RPMI7951 (cell line): ENCODE measurements at regions not wholly inside any gene's neighbourhood (a gene's known extent, or its start where the extent isn't known, plus 50 kb on each side); places are given as distances from the start of the nearest gene placed in this dataset.

Source experiments
- DNase-seq: peaks from one replicate; pipeline ENCODE4 v3.0.0-alpha.2; 2012; ENCODE audit warnings: low read depth

DNA sequence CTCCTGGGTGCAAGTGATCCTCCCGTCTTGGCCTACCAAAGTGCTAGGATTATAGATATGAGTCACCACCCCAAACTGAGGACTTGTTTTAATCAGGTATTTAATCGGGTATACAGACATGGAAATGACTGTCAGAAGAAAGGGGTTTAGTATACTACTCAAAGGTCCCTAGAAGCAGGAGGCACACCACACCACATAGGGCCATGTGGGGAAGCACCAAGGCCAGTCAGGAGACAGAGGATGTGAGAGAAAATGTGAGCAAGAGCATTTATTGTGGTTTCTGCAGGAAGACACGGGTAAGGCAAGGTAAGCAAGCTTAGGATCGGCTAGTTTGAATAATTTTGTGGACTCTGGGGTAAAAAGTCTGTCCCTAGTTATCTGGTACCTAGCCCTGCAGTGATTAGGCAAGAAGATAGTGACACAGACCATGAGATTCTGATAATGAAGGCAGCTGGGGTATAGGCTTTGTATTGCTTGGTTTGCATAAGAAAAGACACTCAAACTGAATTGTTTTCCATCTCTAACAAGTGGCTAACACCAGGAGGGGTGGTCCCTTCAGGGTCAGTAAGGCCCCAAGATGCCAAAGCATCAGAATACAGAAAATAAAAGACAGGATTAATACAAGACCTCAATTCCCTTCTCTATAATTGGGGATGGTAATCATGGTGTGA is 408.8 kb upstream of the F9 start:
- DNase-seq, result no peak

DNA sequence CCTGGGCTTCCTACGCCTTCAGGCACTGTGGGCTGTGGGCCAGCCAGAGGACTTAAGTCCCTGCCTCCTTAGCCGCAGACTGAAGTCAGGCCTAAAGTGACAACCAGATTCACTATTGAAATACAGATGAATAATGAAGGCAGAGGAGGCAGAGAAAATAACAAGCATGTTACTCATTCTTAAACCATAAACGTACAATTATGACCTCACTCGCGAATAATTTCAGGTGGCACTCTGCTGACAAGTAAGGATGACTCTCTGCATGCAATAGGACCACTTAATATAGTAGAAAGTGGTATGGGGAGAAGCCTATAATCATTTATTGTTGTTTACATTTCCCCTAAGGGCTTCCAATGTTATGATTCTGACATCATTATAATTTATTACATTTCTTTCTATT is 409.2 kb upstream of the FGF13 start:
- DNase-seq, result peak; percentile 50

DNA sequence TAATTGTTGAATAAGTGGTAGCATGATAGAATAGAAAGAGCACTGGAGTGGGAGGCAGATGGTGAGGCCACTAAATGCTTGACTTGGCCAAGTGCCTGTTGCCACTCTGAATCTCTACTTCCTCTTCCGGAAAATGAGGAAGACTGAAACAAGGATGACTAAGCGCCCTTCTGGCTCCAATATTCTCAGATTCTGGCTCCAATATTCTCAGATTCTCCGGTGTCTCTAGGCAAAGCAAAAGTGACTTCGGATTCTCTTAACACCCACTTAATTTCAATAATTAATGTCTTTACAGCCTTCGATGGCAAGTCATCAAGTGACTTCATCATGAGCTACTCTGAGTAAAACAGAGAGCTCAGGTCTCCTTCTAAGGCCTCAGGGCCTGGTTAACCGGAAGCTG is 402.2 kb upstream of the FGF13 start:
- peak; percentile 2 for DNase-seq

DNA sequence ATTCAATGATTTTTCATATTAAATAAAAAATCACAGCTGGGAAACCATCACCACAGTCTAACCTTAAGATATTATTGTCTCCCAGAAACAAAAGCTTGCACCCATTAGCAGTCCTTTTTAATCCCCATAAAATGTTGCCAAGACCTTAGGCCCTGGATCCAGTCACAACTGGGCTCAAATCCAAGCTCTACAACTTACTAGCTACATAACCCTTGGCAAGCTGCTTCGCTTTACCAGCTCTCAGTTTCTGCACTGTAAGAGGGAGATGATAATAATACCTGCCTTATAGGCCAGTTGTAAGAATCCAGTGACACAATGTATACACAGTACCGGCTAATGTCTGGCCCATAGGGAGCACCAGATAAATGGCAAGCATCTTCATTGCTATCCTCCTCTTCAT is 400.9 kb upstream of the FGF13 start:
- peak; percentile 22 for DNase-seq

DNA sequence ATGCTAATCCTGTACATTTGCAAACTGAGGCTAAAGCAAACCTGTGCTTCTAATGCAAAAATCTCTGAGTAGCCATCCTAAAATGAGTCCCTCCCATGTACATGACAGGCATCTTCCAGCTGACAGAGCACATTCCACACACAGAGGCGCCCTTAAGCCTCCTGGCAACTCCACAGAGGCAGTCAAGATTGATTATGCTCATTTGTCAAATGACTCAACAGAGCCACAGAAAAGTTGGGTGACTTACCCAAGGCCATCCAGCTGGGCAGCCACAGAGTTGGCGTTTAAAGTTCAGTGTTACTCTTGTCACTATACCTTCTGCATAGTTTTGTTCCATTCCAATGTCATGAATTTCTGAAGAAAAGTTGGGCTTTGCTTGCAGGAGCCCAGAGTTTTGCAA is 394.6 kb upstream of the FGF13 start:
- DNase-seq, result peak; percentile 45

DNA sequence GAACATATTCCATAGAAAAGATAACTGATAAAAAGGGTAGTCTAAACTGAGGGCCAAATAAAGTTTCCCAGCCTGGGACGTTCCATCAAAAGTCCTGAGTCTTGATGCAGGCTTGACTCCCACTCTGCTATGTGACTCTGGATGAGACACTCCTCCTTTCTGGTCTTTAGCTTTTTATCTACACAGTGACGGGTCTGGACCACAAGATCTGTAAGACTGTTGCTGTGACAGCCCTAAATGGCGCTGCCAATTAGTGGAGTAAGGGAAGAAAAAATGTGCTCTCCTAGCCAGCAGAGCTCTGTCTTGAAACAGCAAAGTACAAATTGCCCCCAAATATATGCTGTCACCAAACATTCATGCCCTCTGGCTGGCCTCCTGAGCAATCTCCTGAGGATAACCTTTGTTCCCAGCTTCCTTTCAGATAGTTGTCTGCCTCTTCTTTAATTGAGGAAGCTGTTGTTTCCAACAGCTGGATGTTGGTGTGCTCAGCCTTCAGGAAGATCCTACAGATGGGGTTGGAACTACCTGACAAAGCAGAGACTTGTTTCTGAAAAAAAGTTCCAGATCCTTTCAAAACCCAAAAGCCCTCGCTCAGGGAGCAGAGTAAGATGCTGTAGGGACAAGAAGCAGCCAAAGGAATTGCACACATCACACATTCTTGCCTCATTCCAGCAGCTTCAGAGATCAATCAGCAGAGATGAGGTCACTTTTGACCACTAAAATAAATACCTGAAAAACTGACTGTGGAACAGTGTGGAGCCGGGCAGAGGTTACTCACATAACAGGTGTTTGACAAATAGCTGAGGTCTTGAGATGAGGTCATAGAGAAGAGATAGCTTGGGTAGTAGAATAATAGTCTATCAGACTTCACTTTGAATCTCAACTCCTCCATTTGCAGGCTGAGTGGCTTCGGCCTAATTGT is 383.4 kb upstream of the FGF13 start:
- DNase-seq, result no peak

DNA sequence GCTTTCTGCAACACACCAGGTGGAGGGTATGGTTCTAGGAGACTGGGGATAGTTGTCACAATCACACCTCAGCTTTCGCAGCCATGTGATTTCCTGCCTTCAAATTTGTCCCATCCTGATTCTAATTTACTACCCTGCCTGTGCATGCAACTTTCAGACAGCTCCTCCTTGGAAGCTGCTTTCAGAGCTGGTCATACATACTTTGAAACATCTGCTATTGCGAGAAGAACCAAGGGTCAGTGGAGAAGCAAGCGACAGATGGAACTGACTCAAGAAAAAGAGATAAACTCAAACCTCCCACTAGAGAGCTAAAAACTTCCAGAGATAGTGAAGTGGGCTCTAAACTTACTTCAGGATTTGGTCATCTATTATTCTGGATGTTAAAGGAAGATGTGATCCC is 381.7 kb upstream of the FGF13 start:
- DNase-seq, result no peak

DNA sequence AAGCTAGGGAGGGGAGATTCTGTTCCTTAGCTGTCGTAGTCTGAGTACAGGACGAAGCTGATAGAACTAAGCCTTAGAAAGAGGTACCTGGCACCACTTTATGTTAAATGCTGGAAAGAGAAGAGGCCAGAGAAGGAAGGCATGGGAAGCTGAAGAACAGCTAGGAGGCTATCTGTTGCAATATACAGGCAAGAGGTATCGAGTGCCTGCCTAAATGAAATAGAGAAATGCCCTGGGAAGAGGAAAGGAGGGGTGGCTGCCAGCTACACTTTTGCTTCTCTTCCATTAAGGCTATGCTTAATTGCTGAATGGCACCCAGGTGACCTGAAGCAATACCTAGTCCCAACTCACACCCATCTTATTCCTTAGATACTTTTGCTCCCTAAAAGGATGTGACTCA is 380.4 kb upstream of the FGF13 start:
- no peak for DNase-seq

DNA sequence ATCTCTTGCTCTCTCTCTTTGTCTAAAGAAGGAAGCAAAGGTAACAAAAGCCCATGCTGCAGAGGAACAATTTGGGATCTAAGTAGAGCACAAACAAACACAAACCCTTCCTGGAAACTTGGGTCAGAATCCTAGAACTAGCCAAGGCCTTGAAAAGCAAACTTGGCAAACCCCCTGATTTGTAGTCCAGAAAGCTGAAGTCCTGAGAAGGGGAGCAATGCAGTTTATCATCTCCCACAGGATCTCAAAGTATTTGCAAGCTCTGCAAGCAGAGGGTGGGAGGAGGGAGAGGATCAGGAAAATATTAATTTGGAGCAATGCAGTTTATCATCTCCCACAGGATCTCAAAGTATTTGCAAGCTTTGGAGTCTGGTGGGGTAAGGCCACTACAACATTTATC is 379.5 kb upstream of the FGF13 start:
- no peak for DNase-seq

DNA sequence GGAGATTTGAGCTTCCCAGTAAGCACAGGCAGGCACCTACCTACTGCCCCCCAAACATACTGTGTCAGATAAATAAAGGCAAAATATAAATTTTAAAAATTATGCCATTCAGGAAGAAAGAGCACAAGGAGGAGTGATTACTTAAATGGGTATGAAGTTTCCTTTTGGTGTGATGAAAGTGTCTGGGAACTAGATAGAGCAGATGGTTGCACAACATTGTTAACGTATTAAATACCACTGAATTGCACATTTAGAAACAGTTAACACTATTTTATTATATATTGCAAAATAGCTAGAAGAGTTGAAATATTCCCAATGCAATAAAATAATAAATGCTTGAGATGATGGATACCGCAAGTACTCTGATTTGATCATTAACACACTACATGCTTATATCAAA is 374.7 kb upstream of the FGF13 start:
- no peak for DNase-seq

DNA sequence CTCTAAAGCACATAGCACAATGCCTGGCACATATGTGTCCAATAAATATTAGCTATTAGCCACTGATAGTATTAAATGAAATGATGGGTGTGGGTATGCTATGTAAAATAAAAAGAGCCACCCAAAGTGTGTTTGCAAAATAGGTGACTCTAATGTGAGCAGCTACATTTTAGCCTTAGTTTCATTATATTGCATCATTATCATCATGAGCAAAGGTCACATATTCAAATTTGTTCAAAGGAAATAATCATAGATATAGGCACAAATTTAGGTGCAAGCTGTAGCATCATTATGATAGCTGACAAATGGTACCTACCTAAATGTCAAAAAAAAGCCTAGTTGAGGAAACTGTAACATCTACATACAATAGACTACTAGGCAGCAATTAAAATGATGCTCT is 373.9 kb upstream of the FGF13 start:
- no peak for DNase-seq

DNA sequence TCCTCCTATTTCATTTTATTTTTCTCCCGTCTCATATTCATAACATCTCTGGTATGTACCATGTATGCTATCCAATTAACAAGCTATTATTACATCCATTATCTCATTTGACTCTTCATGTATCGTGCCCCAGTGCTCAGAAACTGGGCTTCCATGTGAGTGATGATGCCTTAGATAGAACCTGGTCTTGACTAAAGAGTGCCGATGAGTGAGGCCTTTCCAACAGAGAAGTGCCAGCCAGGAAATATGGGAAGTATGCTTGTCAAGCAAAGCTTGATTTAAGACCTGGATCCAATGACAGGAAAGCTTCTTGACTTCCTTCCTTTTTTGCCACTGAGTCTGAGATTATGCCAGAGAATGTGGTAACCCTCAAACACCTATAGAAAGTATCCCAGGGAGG is 371.7 kb upstream of the FGF13 start:
- no peak for DNase-seq

DNA sequence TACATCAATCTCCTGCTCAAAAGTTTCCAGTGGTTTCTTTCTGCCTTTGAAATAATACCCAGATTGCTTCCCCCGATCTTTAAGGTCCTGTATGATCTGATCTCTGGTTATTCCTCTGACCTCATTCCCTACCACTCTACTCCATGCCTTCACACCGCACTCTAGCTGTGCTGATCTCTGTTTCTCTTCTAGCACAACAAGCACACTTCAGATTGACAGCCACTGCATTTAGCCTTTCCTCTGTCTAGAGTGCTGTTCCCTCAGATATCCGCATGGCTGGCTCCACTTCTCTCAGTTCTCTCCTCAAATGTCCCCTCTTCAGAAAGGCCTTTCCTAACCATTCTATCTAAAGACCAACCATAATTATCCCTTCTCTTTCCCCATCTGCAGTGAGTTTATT is 370.4 kb upstream of the FGF13 start:
- no peak for DNase-seq

DNA sequence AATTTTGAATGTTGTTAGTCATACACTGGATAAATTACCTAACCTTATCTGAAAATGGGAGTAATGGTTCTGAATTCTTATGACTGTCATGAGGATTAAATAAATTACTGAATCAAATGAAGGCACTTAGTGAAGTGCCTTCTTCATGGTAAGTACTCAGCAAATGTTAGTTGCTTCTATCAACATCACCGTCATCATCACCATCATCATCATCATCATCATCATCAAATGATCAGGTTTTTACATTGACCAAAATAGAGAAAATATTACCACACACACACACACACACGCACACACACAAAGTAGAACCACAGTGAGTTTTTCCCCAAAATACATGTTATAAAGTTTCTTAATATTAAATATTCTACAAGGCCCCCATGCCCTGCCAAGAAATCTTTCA is 368.3 kb upstream of the FGF13 start:
- no peak for DNase-seq

DNA sequence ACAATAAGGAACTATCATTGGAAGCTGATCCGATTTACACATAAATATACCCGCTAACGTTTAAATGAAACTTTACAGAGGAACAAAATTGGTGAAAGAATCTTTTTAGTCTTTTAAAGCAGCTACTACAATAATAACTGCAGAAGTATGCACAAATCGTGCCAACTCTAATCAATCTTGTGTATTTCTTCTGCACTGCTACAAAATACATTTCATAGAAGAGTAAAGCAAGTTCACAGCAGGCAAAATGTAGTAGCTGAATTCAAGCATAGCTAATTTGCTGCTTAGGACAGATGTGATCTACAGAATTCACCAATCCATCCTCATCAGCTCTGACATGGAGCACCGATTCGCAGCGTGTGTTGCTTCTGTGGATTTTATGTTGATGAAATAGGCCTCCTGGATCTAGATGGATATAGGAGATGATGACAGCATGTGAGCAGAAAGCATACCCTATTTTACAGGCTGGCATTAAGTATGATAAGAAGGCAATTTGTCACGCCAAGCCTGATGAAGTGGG is 367.3 kb upstream of the FGF13 start:
- DNase-seq, result no peak

DNA sequence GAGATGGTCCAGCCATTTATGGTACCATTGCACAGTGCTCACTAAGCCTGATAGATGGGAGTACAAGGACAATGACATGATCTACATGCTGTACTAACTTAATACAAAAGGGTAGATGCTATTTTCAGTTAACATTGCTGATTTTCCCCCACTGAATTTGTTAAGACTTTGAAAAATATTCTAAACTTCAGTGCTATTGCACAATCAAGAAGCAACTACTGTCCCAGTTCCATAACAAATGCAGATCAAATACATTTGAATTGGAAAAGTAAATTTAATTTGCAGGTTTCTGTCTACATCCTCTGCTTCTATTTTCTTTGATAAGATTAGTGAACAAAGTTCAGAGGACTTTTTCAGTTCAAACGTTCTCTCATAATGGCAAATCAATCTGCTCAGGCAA is 366.8 kb upstream of the FGF13 start:
- no peak for DNase-seq

DNA sequence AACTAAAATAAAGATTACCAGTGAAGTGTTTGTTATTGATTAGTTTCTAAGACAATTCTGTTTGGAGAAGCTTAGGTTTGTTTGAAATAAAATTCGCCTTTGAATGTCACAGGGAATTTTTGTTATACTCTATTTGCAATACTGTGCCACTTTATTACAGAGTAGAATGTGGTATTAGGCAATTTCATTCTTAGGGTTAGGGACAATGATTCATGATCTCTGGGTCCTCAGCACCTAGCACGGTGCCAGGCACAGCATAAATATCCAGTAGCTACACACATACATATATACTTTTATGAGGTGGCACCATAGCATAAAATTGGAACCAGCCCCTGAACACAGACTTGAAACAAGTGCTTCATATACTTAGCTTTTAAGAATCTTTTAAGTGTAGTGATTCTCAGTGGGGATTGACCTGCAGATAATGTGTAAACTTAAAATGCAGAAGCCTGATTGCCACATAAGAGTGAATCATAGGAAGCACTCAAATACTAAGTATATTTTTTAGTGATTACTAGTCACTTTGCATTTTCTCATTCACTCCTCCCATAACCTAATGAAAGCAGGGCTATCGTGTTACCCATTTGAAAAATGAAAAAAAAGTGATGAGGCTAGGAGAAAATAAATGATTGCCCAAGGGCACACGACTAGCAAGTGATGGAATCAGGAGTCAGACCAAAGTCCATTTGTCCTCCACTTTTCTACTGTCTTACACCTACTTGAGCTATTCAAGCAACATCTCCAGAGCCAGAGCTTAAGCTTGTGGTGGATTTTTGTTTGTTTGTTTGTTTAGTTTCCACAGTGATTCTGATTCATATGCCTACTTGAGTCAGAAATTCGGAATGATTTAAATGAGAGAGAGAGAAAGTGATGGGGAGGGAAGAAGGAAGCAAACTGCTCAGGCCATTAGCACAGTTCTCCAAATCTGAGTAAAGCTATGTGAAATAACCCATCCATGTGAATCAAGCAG is 366.0 kb upstream of the FGF13 start:
- peak; percentile 29 for DNase-seq

DNA sequence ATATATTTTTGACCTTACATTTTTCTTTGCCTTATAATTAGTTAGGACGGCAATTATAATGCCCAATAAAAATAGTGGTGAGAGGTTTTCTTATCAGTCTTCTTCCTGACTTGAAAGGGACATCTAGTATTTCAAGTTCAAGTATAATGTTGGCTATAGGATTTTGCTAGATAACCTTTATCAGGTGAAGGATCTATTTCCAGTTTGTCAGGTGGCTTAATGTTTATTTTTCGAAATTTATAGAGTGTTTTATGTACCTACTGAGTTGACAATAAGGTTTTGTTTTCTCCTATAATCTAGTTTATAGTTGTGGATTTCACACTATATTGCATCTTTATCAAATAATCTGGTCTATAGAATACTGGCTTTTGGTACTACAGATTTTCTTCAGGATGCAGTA is 351.8 kb upstream of the FGF13 start:
- DNase-seq, result no peak

DNA sequence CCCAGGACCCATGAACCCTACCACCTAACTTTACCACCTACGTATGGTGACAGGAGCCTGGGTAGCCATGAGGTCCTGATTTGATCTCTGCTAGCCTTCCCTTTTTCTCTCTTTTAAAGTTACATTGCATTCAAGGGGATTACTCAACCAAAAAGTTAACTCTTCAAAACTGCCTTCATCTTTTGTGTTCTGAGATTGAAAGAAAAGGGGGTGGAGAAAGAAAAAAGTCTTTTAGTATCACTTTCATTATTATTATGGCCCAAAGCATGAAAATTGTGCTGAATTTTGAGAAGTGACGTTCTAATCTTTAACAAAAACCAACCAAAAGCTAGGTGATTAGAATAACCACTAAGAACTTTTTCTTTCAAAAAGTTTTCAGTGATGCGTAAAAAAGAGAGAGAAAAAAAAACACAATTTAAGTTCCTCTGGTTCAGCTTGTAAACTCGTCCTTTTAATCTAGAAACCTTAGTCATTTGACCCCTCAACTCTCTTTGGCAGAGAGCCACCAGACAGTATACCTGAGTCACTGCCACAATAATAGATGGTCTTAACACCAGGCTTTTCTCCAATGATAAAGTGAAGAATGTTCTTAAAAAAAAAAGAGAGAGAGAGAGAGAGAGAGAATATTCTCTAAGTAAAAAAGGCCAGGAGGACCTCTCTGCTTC is 347.4 kb upstream of the FGF13 start:
- DNase-seq, result peak; percentile 27

DNA sequence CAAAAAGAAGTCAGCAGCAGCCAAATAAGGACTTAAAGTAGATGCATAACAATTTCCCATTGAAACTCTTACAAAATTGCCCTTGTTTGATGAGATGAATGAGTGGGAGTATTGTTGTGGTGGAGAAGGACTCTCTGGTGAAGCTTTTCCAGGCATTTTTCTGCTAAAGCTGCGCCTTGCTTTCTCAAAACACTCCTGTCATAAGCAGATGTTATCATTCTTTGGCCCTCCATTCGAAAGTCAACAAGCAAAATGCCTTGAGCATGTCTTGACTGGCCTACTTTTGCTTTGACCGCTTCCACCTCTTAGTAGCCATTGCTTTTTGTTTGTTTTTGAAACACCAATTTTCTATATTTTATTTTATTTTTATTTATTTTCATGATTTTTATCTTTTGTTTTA is 340.9 kb upstream of the FGF13 start:
- no peak for DNase-seq

DNA sequence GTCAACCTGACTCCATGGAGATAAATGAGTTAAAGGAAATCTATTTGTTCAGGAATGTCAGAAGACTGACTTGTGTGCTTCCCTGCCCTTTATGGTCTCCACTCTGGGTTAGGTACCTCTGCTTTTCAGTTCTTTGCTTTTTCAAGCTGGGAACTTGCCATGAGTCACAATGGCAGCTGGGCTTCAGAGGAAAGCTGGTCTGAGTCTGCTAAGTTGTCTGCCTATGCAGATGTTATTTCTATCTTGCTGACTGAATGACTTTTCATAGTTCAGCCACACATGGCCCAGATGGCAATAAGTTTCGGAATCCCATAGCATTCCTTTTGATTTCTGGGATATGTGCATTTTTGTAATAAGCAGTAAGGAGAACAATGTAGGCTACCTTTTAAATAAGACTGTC is 337.9 kb upstream of the FGF13 start:
- no peak for DNase-seq

DNA sequence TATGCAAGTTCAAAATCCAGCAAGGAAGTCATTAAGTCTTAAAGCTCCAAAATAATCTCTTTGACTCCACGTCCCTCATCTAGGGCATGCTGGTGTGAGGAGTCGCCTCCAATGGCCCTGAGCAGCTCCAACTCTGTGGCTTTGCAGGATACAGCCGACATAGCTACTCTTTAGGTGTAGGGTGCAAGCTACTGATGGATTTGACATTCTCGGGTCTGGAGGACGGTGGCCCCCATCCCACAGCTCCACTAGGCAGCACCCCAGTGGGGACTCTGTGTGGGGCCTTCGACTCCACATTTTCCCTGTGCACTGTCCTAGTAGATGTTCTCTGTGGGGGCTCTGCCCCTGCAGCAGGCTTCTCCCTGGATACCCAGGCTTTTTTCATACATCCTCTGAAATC is 333.2 kb upstream of the FGF13 start:
- no peak for DNase-seq
